GM23248 (cell line): ENCODE measurements at regions not wholly inside any gene's neighbourhood (a gene's known extent, or its start where the extent isn't known, plus 50 kb on each side); places are given as distances from the start of the nearest gene placed in this dataset.

Source experiments
- DNase-seq: peaks from one replicate; pipeline ENCODE4 v3.0.0-alpha.2; 2015
- H2AFZ ChIP-seq: fragments of 200-600 bp; sonication (generic); 2 replicates; pipeline ENCODE4 v1.6.1; 2016; ENCODE audit warnings: antibody characterized with exemption
- H3F3A ChIP-seq: fragments of 200-600 bp; sonication (generic); 2 replicates; pipeline ENCODE4 v1.6.1; 2016; ENCODE audit warnings: mild to moderate bottlenecking, antibody characterized with exemption, mixed run types; ENCODE audit not compliant: insufficient read depth
- H3K27ac ChIP-seq: fragments of 200-600 bp; sonication (generic); 2 replicates; pipeline ENCODE4 v1.5.1; 2016; ENCODE audit warnings: mild to moderate bottlenecking
- H3K27me3 ChIP-seq: fragments of 200-600 bp; sonication (generic); replicated peaks from 2 replicates; pipeline ENCODE4 v1.6.1; 2016; ENCODE audit warnings: mild to moderate bottlenecking; ENCODE audit not compliant: insufficient read depth
- H3K36me3 ChIP-seq: fragments of 200-600 bp; sonication (generic); 2 replicates; pipeline ENCODE4 v1.6.1; 2016; ENCODE audit warnings: low read depth, mild to moderate bottlenecking
- H3K4me1 ChIP-seq: fragments of 200-600 bp; sonication (generic); 2 replicates; pipeline ENCODE4 v1.6.1; 2016; ENCODE audit warnings: mild to moderate bottlenecking; ENCODE audit not compliant: insufficient read depth
- H3K4me2 ChIP-seq: fragments of 200-600 bp; sonication (generic); one replicate; pipeline ENCODE4 v1.6.1; 2016; ENCODE audit warnings: mild to moderate bottlenecking; ENCODE audit not compliant: unreplicated experiment
- H3K4me3 ChIP-seq: fragments of 200-600 bp; sonication (generic); 2 replicates; pipeline ENCODE4 v1.5.1; 2016; ENCODE audit warnings: mild to moderate bottlenecking
- H3K79me2 ChIP-seq: fragments of 200-600 bp; sonication (generic); 2 replicates; pipeline ENCODE4 v1.6.1; 2016; ENCODE audit warnings: mild to moderate bottlenecking; ENCODE audit not compliant: insufficient read depth
- H3K9ac ChIP-seq: fragments of 200-600 bp; sonication (generic); 2 replicates; pipeline ENCODE4 v1.6.1; 2016; ENCODE audit warnings: mild to moderate bottlenecking
- H3K9me2 ChIP-seq: fragments of 200-600 bp; sonication (generic); 2 replicates; pipeline ENCODE4 v1.6.1; 2016; ENCODE audit warnings: mixed run types, mild to moderate bottlenecking, moderate library complexity; ENCODE audit not compliant: insufficient read depth
- H3K9me3 ChIP-seq: fragments of 200-600 bp; sonication (generic); one replicate; pipeline ENCODE4 v1.6.1; 2017; ENCODE audit warnings: low read depth
- H4K20me1 ChIP-seq: fragments of 200-600 bp; sonication (generic); 2 replicates; pipeline ENCODE4 v1.6.0; 2016; ENCODE audit not compliant: insufficient read depth
- EZH2 ChIP-seq: fragments of 200-600 bp; sonication (generic); IDR thresholded peaks from 2 replicates; pipeline ENCODE4 v1.6.1; 2018; ENCODE audit warnings: antibody characterized with exemption, mild to moderate bottlenecking; ENCODE audit not compliant: insufficient read depth, poor library complexity, severe bottlenecking
- EZH2phosphoT487 ChIP-seq: fragments of 200-600 bp; sonication (generic); IDR thresholded peaks from 2 replicates; pipeline ENCODE4 v1.6.1; 2018; ENCODE audit warnings: antibody characterized with exemption, moderate library complexity, mild to moderate bottlenecking, low read depth; ENCODE audit not compliant: insufficient read depth
- WGBS, 2 experiments: methylation state at CpG; one replicate each; pipeline ENCODE4 v1.1.6; 2015 to 2017; ENCODE audit warnings: low lambda C conversion rate in 2 of 2, low coverage in 1 of 2; ENCODE audit errors: missing lambda C conversion rate in 2 of 2; 5-methylcytosine and 5-hydroxymethylcytosine counted together
- in situ Hi-C: fragments of 300-500 bp; cut with MboI; formaldehyde crosslinking; loops from 2 replicates; pipeline ENCODE4 v1.15.0; 2020

DNA sequence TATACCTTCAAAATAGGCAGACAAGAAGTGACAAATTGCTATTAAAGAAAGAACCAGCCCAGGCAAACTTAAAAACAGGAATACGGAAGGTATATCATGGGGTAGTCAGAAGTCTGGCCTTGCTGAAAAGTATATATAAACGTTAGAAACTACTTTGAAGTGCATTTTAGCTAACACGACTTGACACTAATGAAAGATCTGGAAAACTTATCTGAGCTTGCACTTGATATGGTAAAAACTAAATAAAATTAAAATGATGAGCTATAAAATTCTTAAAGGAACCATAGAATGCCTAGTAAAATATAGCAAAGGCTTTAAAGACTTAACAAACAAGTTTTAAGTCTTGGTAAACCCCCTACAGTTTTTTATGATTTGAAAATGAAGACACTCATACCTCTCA is 795.3 kb upstream of the PCDH20 start:
- Histone ChIP-seq H2AFZ (no peak overlapping the region), H3K79me2 (no peaks in the 10 kb centered on the region), H3K27me3 (no peaks in the 10 kb centered on the region), H3K27ac (no peak overlapping the region), H3K9ac (no peak overlapping the region), H3K36me3 (no peaks in the 10 kb centered on the region), H3K9me3 (no peaks in the 10 kb centered on the region), H3K9me2 (no peaks in the 10 kb centered on the region), H4K20me1 (no peaks in the 10 kb centered on the region), H3K4me1 (no peaks in the 10 kb centered on the region), H3K4me3 (no peak overlapping the region), H3K4me2 (no peak overlapping the region), H3F3A (no peaks in the 10 kb centered on the region)
- TF ChIP-seq EZH2phosphoT487 (no peak), EZH2 (no peak)
- DNase-seq: no peak
- WGBS, 2 experiments: 12 to 18% methylated on average over 3 of the region's 3 CpGs
- in situ Hi-C loops: no loop called here

GRCh38 chr13:62209529-62209928 is 793.9 kb upstream of the PCDH20 start:
- no peak overlapping the region for H3K4me2 ChIP-seq
- no peaks in the 10 kb centered on the region for H3K4me1 ChIP-seq
- H3K79me2 ChIP-seq: no peaks in the 10 kb centered on the region
- 33% methylated on average over 10 of the region's 10 CpGs for WGBS, 2 experiments
- H3K36me3 ChIP-seq: no peaks in the 10 kb centered on the region
- no peak overlapping the region for H2AFZ ChIP-seq
- H3K27ac ChIP-seq: no peak overlapping the region
- no peak overlapping the region for H3K9ac ChIP-seq
- TF ChIP-seq EZH2phosphoT487: no peak
- in situ Hi-C loops: no loop called here
- H3K9me2 ChIP-seq: no peaks in the 10 kb centered on the region
- no peak for DNase-seq
- no peak overlapping the region for H3K4me3 ChIP-seq
- no peaks in the 10 kb centered on the region for H4K20me1 ChIP-seq
- H3F3A ChIP-seq: no peaks in the 10 kb centered on the region
- H3K27me3 ChIP-seq: no peaks in the 10 kb centered on the region
- H3K9me3 ChIP-seq: no peaks in the 10 kb centered on the region

DNA sequence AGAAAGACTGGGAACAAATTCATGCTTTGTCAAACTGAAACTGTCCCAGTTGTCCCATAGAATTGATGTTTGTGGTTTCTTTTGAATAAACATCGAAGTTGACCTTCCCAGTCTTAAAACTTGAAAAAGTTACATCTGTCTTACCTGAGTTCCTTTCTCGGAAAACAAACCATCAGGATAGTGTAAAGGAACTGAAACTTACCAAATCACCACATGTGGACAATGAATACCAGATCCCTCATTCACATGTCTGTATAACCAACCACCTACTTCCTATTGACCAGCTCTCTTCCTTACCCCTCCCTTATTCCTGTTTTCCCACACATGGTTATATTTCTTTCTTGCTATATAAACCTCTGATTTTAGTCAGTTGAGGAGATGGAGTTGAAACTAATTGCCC is 791.7 kb upstream of the PCDH20 start:
- no peaks in the 10 kb centered on the region for H3K36me3 ChIP-seq
- 9 to 12% methylated on average over 2 of the region's 2 CpGs for WGBS, 2 experiments
- H3K9me2 ChIP-seq: no peaks in the 10 kb centered on the region
- no peaks in the 10 kb centered on the region for H3K4me1 ChIP-seq
- H3F3A ChIP-seq: no peaks in the 10 kb centered on the region
- no peak overlapping the region for H3K27ac ChIP-seq
- in situ Hi-C loops: no loop called here
- TF ChIP-seq EZH2 (no peak), EZH2phosphoT487 (no peak)
- DNase-seq: no peak
- H3K9ac ChIP-seq: no peak overlapping the region
- no peaks in the 10 kb centered on the region for H4K20me1 ChIP-seq
- no peak overlapping the region for H3K4me3 ChIP-seq
- H2AFZ ChIP-seq: no peak overlapping the region
- no peaks in the 10 kb centered on the region for H3K79me2 ChIP-seq
- H3K4me2 ChIP-seq: no peak overlapping the region
- H3K9me3 ChIP-seq: no peaks in the 10 kb centered on the region
- H3K27me3 ChIP-seq: no peaks in the 10 kb centered on the region

- H3K36me3 ChIP-seq: no peaks in the 10 kb centered on the region
- no peaks in the 10 kb centered on the region for H3K9me3 ChIP-seq
- no peak overlapping the region for H3K4me3 ChIP-seq
- H2AFZ ChIP-seq: no peak overlapping the region
- H3K9me2 ChIP-seq: no peaks in the 10 kb centered on the region
- no peaks in the 10 kb centered on the region for H3F3A ChIP-seq
- in situ Hi-C loops: no loop called here
- no peaks in the 10 kb centered on the region for H3K79me2 ChIP-seq
- no peak overlapping the region for H3K27ac ChIP-seq
- DNase-seq: no peak
- H3K27me3 ChIP-seq: no peaks in the 10 kb centered on the region
- no peak for TF ChIP-seq EZH2phosphoT487
- no peak for TF ChIP-seq EZH2
- no peaks in the 10 kb centered on the region for H4K20me1 ChIP-seq
- H3K4me1 ChIP-seq: no peaks in the 10 kb centered on the region
- no peak overlapping the region for H3K4me2 ChIP-seq
- no peak overlapping the region for H3K9ac ChIP-seq
Observed at GRCh38 chr13:62206165-62206564, 790.5 kb upstream of the PCDH20 start.

- no peak overlapping the region for H3K27ac ChIP-seq
- H4K20me1 ChIP-seq: no peaks in the 10 kb centered on the region
- in situ Hi-C loops: no loop called here
- H3K9me3 ChIP-seq: no peaks in the 10 kb centered on the region
- H3K79me2 ChIP-seq: no peaks in the 10 kb centered on the region
- DNase-seq: no peak
- H2AFZ ChIP-seq: no peak overlapping the region
- no peaks in the 10 kb centered on the region for H3K36me3 ChIP-seq
- no peaks in the 10 kb centered on the region for H3K4me1 ChIP-seq
- no peaks in the 10 kb centered on the region for H3K9me2 ChIP-seq
- WGBS, 2 experiments: 4 to 5% methylated on average over 3 of the region's 3 CpGs
- no peaks in the 10 kb centered on the region for H3F3A ChIP-seq
- no peak overlapping the region for H3K9ac ChIP-seq
- TF ChIP-seq EZH2phosphoT487 (no peak), EZH2 (no peak)
- no peak overlapping the region for H3K4me2 ChIP-seq
- no peaks in the 10 kb centered on the region for H3K27me3 ChIP-seq
- no peak overlapping the region for H3K4me3 ChIP-seq
Observed at GRCh38 chr13:62205273-62205672, 789.6 kb upstream of the PCDH20 start.
